GM19035 (cell line): ENCODE measurements at regions not wholly inside any gene's neighbourhood (a gene's known extent, or its start where the extent isn't known, plus 50 kb on each side); places are given as distances from the start of the nearest gene placed in this dataset.

Source experiments
- ATAC-seq: cut with Tn5 transposase; IDR thresholded peaks from one replicate; pipeline ENCODE4 v1.9.1; 2021; ENCODE audit not compliant: unreplicated experiment

DNA sequence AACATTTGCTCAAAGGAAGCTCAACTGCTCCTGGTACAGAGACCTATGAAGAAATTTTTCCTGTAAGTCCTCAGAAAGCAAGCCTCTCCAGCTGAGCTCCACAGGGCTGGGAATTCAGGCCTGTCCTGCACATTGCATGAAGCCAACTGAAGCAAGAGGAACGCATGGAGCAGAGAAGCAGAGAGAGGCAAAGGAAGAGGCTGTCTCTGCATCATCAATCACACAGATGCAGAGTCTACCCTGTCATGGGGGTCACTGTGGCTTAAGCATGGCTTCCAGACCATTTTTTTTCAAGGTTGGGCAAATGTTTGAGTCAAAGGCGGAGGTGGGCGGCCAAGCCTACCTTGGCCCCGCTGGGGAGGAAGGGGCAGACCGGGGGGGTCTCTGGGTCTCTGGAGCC lies 110.3 kb upstream of the MSX1 start:
- ATAC-seq = no peak

DNA sequence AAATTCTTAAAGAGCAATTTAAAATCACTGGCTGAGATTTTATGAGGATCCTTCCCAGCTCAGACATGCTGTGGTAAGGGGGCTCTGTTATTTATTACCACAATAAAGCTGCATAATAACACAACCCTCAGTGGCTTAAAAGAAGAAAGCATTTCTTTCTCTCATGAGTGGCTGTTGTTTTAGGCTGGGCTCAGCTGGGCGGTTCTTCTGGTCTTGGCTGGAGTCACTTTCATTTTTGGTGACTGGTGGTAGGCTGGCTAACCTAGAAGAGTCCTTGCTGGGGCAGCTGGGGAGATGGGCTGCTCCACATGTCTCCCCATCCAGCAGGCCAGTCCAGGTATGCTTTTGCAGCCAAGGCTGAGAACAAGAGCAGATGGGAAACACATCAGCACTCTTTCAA lies 113.0 kb upstream of the MSX1 start:
- ATAC-seq = no peak

- no peak for ATAC-seq
Observed at GRCh38 chr4:4740071-4740470, 119.4 kb upstream of the MSX1 start.

- no peak for ATAC-seq
Observed at GRCh38 chr4:4735870-4736269, 123.6 kb upstream of the MSX1 start.

- no peak for ATAC-seq
Observed at GRCh38 chr4:4735136-4735750, 124.2 kb upstream of the MSX1 start.

- ATAC-seq = no peak
Observed at GRCh38 chr4:4734425-4734824, 125.0 kb upstream of the MSX1 start.

DNA sequence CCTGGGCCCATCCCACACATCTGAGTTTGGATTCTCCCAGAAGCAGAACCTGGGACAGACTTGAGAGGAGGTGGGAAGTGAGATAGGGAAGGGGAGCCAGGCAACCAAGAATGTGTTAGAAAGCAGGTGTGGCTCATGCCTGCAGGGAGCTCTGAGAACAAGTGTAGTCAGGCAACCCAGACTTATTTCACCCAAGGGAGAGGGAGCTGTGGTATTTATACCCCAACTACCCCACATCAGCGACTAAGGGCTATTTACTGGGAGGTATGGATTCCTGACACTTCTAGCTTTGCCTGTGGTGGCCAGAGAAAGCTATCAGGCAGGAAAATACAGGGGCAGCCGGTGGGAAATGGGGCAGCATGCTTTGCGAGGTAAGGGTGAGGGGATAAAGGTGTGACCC lies 125.8 kb upstream of the MSX1 start:
- no peak for ATAC-seq

- ATAC-seq = no peak
Observed at GRCh38 chr4:4730249-4730648, 129.2 kb upstream of the MSX1 start.

GRCh38 chr4:4729206-4729605 lies 130.3 kb upstream of the MSX1 start:
- ATAC-seq = no peak

GRCh38 chr4:4727536-4727935 lies 131.9 kb upstream of the MSX1 start:
- no peak for ATAC-seq

DNA sequence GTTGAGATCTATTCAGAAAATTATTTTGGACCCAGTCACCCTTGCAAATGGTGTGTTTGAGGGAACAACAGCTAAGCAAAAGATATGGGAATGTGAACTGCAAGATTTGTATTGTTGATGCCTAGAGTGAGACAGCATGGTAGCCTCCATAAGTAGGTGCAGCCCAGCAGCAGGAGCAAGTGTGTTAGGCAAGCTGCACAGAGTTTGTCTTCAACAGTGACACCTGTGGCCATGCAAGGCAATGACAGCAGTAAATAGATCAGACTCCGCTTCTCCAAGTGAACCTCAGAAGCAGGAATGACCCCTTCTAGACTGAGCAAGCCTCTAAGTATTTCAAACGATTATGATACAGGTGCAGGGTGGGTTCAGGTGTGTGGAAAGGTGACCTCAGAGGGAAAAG lies 133.4 kb upstream of the MSX1 start:
- no peak for ATAC-seq

DNA sequence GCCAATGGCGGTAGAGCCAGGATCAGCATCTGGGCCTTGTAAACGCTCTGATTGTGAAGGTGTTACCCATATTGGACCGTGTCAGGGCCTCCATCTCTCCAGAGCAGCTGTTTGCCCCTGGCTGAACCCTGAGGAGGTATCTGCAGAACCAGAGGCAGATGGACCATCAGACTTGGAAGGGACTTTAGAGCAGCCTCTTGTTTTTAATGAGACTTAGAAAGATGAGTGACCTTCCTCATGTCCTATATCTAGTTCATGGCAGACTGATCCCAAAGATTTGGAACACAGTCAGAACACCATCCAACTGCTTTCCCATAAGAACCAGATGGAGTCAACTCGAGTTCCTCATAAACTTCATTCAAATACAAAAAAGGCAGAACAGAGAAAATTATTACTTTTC lies 135.1 kb upstream of the MSX1 start:
- no peak for ATAC-seq

GRCh38 chr4:4721636-4722035 lies 137.8 kb upstream of the MSX1 start:
- no peak for ATAC-seq

DNA sequence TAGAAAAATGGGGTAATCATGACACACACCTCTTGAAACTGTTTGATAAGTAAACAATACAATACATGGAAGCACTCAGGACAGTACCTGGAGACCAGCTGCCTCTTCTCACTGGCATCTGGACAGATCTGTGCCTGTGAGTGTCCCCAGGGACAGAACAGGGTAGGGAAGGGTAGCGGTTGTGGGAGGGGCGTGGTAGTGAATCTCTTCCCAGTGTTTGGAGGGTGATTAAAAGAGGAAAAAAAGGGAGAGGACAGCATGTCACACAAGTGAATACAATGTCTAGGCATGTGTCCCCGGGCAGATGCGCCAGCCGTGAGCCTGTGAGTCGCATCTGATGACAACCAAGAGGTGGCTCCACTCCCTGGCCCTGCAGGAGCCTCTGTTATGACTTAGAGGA lies 138.8 kb upstream of the MSX1 start:
- no peak for ATAC-seq

GRCh38 chr4:4719436-4719835 lies 140.0 kb upstream of the MSX1 start:
- no peak for ATAC-seq

DNA sequence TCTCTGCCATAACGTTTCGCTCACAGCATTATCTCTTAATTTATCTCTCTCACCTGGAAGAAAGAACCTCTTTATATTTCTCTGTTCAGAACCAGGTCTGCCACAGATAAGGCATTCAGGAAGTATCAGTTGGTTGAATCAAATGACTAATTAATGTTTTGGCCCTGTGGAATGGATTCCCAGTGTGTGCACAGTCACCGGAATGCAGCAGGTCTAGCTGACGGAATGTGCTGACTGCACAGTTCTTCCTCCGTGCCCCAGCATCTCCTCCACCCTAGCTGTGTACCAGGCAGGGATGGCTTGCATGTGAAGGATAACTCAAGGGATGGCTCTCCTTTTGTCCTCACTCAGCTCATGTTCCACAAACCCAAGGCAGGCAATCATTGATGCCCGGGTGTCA lies 141.8 kb upstream of the MSX1 start:
- no peak for ATAC-seq

DNA sequence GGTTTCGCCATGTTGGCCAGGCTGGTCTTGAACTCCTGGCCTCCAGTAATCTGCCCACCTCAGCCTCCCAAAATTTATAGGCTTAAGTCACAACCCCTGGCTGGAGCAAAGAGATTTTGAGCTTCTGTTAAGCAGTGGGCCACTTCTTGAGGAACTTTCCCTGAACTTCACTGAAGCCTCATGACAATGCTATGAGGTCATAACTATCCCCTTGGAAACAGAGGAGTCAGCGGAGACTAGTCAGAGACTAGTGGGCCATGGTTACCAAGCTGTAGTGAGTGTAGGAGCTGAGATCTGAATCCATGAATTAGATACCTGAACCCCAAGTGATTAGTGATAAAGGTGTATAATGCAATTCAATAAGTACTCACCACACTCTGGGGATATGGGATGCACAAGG lies 145.1 kb upstream of the MSX1 start:
- no peak for ATAC-seq

- no peak for ATAC-seq
Observed at GRCh38 chr4:4712800-4713528, 146.5 kb upstream of the MSX1 start.

GRCh38 chr4:4711902-4712301 lies 147.6 kb upstream of the MSX1 start:
- no peak for ATAC-seq

- no peak for ATAC-seq
Observed at GRCh38 chr4:4709736-4710135, 149.7 kb upstream of the MSX1 start.

DNA sequence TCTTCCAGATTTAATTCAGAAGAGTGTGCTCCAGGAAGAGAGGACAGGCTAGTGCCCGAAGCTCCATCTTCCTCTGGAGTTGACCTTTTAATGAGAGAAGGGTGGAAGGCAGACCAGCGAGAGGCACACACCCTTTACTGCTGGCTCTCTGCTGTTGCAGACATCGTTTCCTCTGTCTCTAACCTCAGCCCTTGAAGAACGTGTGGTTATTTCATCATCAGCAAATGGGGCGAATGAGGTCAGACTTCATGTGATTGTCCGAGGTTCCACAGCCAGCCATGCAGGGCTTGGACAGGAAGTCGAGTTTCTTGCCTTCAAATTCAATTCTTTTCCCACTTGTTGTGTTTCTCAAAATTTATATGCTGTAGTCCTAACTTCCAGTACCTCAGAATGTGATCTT lies 155.2 kb upstream of the MSX1 start:
- no peak for ATAC-seq

- ATAC-seq = no peak
Observed at GRCh38 chr4:4697584-4697983, 155.7 kb upstream of the STX18 start.

DNA sequence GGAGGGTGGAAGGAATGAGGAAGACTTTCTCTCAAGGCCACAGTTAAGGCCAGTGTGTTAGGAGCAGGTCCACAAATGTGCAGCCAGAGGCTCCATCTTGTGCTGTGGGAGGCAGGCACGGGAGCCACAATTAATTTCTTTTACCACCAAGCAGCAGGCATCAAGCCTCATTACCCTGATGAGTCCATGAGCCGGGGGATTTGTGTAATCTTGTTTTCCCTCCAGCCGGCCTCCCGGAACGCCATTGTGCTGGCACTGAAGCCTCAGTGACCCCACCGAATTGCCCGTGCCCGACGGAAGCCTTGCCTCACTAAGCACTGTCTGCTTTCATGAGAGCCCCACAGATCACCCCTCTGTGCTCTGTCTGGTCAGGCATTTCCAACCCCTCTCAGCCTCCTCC lies 154.7 kb upstream of the STX18 start:
- no peak for ATAC-seq
